DND-41 (cell line): ENCODE measurements at regions not wholly inside any gene's neighbourhood (a gene's known extent, or its start where the extent isn't known, plus 50 kb on each side); places are given as distances from the start of the nearest gene placed in this dataset.

Experiments used
- ATAC-seq: fragments of 200-7000 bp; cut with Tn5 transposase; 3 replicates; pipeline ENCODE4 v1.9.1; 2021; ENCODE audit warnings: low read depth; ENCODE audit not compliant: insufficient read depth
- DNase-seq: peaks from one replicate; pipeline ENCODE4 v3.0.0-alpha.2; 2020
- H2AFZ ChIP-seq: 2 replicates; pipeline ENCODE4 v1.6.0; 2012; ENCODE audit warnings: low read depth, low read length
- H3K27ac ChIP-seq: 2 replicates; pipeline ENCODE4 v1.5.1; 2012; ENCODE audit warnings: low read length, inconsistent platforms
- H3K27me3 ChIP-seq: fragments of 200-600 bp; sonication (generic); 2 replicates; pipeline ENCODE4 v1.6.0; 2012; ENCODE audit warnings: low read length, mild to moderate bottlenecking, inconsistent platforms; ENCODE audit not compliant: insufficient read depth, poor library complexity
- H3K36me3 ChIP-seq: 2 replicates; pipeline ENCODE4 v1.5.1; 2012; ENCODE audit warnings: low read length, inconsistent platforms; ENCODE audit not compliant: insufficient read depth
- H3K4me1 ChIP-seq: 2 replicates; pipeline ENCODE4 v1.5.1; 2012; ENCODE audit warnings: mild to moderate bottlenecking, low read length; ENCODE audit not compliant: insufficient read depth
- H3K4me2 ChIP-seq: 2 replicates; pipeline ENCODE4 v1.6.0; 2012; ENCODE audit warnings: mild to moderate bottlenecking, moderate library complexity, low read length, inconsistent platforms; ENCODE audit not compliant: insufficient read depth
- H3K4me3 ChIP-seq, 2 experiments: fragments of 200-600 bp in 1 of 2; shearing (Covaris generic) in 1 of 2; 2 replicates each; pipeline ENCODE4 v1.5.1; 2012 to 2016; ENCODE audit warnings: inconsistent platforms in 2 of 2, low read length in 2 of 2, mild to moderate bottlenecking in 2 of 2, low read depth in 1 of 2, moderate library complexity in 1 of 2
- H3K79me2 ChIP-seq: 2 replicates; pipeline ENCODE4 v1.6.0; 2012; ENCODE audit warnings: low read length, inconsistent platforms; ENCODE audit not compliant: insufficient read depth
- H3K9ac ChIP-seq: 2 replicates; pipeline ENCODE4 v1.6.0; 2012; ENCODE audit warnings: low read depth, mild to moderate bottlenecking, inconsistent platforms, low read length, moderate library complexity
- H3K9me3 ChIP-seq: 2 replicates; pipeline ENCODE4 v1.5.1; 2012; ENCODE audit warnings: low read length, moderate library complexity, mild to moderate bottlenecking, inconsistent platforms; ENCODE audit not compliant: insufficient read depth, severe bottlenecking
- H4K20me1 ChIP-seq: 2 replicates; pipeline ENCODE4 v1.6.0; 2012; ENCODE audit warnings: low read length; ENCODE audit not compliant: insufficient read depth
- EZH2 ChIP-seq: IDR thresholded peaks from 3 replicates; pipeline ENCODE4 v1.6.1; 2012; ENCODE audit warnings: borderline replicate concordance, low read depth, mild to moderate bottlenecking, moderate library complexity, low read length, inconsistent platforms; ENCODE audit not compliant: severe bottlenecking
- TF ChIP-seq, protein P1 (sequence below): IDR thresholded peaks from 2 replicates; pipeline ENCODE4 v1.5.1; 2012; ENCODE audit warnings: borderline replicate concordance, low read length, moderate library complexity, mild to moderate bottlenecking; ENCODE audit not compliant: poor library complexity, severe bottlenecking; ENCODE audit errors: extremely low read depth

DNA sequence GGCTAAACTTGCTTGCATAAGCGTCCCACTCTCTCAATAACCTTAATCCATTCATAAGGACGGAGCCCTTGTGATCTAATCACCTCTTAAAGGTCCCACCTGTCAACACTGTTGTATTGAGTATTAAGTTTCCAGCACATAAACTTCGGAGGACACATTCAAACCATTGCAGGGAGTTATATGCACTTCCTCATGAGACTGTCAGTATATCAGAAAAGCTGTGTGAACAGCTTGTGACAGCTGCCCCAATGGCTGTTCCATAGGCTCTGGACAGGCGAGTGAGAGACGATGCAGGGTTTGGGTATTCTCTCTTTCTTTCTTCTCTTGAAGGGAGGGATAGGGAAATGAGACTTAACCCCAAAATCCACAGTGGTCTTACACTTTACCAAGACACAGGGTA lies 64.2 kb upstream of the RPL34 start:
- no peak overlapping the region for H3K9ac ChIP-seq
- H3K27ac ChIP-seq = no peak overlapping the region
- H3K36me3 ChIP-seq = no peaks in the 10 kb centered on the region
- H3K27me3 ChIP-seq = no peaks in the 10 kb centered on the region
- H3K4me3 ChIP-seq = no peak overlapping the region
- H3K4me1 ChIP-seq = no peaks in the 10 kb centered on the region
- no peak for ATAC-seq
- H4K20me1 ChIP-seq = no peaks in the 10 kb centered on the region
- no peak for TF ChIP-seq EZH2
- TF ChIP-seq, protein P1, sequence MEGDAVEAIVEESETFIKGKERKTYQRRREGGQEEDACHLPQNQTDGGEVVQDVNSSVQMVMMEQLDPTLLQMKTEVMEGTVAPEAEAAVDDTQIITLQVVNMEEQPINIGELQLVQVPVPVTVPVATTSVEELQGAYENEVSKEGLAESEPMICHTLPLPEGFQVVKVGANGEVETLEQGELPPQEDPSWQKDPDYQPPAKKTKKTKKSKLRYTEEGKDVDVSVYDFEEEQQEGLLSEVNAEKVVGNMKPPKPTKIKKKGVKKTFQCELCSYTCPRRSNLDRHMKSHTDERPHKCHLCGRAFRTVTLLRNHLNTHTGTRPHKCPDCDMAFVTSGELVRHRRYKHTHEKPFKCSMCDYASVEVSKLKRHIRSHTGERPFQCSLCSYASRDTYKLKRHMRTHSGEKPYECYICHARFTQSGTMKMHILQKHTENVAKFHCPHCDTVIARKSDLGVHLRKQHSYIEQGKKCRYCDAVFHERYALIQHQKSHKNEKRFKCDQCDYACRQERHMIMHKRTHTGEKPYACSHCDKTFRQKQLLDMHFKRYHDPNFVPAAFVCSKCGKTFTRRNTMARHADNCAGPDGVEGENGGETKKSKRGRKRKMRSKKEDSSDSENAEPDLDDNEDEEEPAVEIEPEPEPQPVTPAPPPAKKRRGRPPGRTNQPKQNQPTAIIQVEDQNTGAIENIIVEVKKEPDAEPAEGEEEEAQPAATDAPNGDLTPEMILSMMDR = no peak
- no peak for DNase-seq
- no peaks in the 10 kb centered on the region for H3K79me2 ChIP-seq
- H2AFZ ChIP-seq = no peak overlapping the region
- H3K9me3 ChIP-seq = no peaks in the 10 kb centered on the region
- H3K4me2 ChIP-seq = no peak overlapping the region

DNA sequence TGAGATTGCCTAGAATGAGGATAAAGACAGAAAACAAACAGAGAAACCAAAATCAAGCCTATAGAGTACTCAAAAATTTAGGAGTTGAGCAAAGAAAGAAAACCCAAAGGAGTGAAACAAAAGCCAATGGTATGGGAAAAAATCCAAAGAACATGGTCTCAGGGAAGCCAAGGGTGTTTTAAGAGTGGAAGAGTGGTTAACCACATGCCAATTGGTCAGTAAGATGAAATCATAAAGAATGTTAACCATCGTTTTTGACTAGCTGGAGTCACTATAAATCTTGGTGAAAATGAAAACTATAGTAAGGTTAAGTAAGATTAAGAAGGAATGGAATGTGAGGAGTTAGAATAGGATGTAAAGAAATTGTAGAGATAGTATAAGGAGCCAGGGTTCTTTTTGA lies 64.7 kb upstream of the RPL34 start:
- H2AFZ ChIP-seq = no peak overlapping the region
- ATAC-seq (no peak), DNase-seq (no peak)
- H3K9ac ChIP-seq = no peak overlapping the region
- TF ChIP-seq EZH2 = no peak
- TF ChIP-seq, protein P1 = no peak
- H3K9me3 ChIP-seq = no peaks in the 10 kb centered on the region
- H3K4me1 ChIP-seq = no peaks in the 10 kb centered on the region
- no peaks in the 10 kb centered on the region for H4K20me1 ChIP-seq
- no peaks in the 10 kb centered on the region for H3K79me2 ChIP-seq
- H3K4me3 ChIP-seq = no peak overlapping the region
- H3K27ac ChIP-seq = no peak overlapping the region
- no peaks in the 10 kb centered on the region for H3K27me3 ChIP-seq
- no peaks in the 10 kb centered on the region for H3K36me3 ChIP-seq
- H3K4me2 ChIP-seq = no peak overlapping the region

DNA sequence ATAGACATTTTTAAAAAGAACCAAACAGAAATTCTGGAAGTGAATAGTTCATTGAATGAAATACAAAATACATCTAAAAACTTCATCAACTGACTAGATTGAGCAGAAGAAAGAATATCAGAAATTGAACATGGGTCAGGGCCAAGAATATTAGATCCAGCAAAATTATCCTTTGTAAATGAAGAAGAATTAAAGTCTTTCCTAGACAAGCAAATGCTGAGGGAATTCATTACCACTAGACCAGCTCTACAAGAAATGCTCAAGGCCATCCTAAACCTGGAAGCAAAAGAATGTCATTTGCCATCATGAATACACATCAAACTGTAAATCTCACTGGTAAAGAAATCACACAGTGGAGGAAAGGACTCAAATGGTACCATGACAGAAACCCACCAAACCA lies 72.7 kb upstream of the RPL34 start:
- Histone ChIP-seq H3K9me3 (peaks cover 14% of the 10 kb centered on the region), H3K4me1 (no peaks in the 10 kb centered on the region), H3K27me3 (no peaks in the 10 kb centered on the region), H2AFZ (no peak overlapping the region), H3K36me3 (no peaks in the 10 kb centered on the region), H3K27ac (no peak overlapping the region), H4K20me1 (no peaks in the 10 kb centered on the region), H3K4me3 (no peak overlapping the region), H3K9ac (no peak overlapping the region), H3K4me2 (no peak overlapping the region), H3K79me2 (no peaks in the 10 kb centered on the region)
- ATAC-seq (no peak), DNase-seq (no peak)
- TF ChIP-seq, protein P1 = no peak
- no peak for TF ChIP-seq EZH2

DNA sequence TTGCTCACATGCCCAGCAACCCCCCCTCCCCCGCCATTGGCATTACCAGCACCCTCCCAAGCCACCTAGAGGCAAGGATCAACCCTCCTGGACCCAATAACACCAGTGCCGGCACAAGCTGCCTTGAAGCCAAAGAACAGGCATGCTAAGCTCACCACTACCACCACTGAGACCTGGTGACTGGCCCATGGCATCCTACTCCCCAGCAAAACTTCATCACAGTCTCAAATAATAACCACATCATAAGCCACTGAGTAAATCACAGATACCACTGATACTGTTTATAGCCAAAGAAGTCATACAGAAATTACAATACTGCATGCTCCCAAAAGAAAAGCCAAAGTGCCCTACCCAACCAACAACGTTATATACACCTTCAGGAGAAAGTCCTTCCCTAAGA lies 73.6 kb upstream of the RPL34 start:
- H3K79me2 ChIP-seq = no peaks in the 10 kb centered on the region
- H3K4me1 ChIP-seq = no peaks in the 10 kb centered on the region
- H3K36me3 ChIP-seq = no peaks in the 10 kb centered on the region
- H3K27ac ChIP-seq = no peak overlapping the region
- peaks cover 14% of the 10 kb centered on the region for H3K9me3 ChIP-seq
- ATAC-seq (no peak), DNase-seq (no peak)
- no peaks in the 10 kb centered on the region for H4K20me1 ChIP-seq
- H3K27me3 ChIP-seq = no peaks in the 10 kb centered on the region
- no peak overlapping the region for H3K4me3 ChIP-seq
- H2AFZ ChIP-seq = no peak overlapping the region
- TF ChIP-seq, protein P1 = no peak
- TF ChIP-seq EZH2 = no peak
- no peak overlapping the region for H3K9ac ChIP-seq
- H3K4me2 ChIP-seq = no peak overlapping the region
